ENCODE measurements at regions not wholly inside any gene's neighbourhood (a gene's known extent, or its start where the extent isn't known, plus 50 kb on each side); places are given as distances from the start of the nearest gene placed in this dataset.

DNA sequence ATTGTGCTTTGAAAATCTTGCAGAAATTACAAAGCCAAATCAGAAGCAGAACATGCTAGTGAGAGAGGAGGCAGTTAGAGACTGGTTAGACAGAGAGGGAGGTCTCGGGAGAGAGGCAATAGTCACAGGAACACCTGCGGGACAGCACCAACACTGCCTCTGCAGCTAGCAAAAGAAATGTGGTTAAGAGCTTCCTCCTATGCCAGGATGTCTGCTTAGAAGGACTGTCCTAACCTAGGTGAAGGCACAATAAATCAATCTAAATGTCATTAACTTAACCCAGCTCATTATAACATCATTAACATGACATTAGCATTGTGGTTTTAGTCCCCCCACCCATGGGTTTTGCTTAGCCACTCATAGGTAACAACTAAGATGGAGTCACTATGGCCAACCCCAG is 726.7 kb downstream of the PCDH18 start:
- Histone ChIP-seq H2AFZ (ENCODE audit: low read depth, low read length, poor library complexity, severe bottlenecking) (no peak overlapping the region), H3K9me3 (ENCODE audit: control insufficient read depth in 1 of 2, insufficient read depth in 1 of 2, low read depth in 1 of 2, low read length in 2 of 2) (no peaks in the 10 kb centered on the region; a peak in 1 of 4 replicates), H3K27me3 (ENCODE audit: insufficient read depth, low read length) (no peaks in the 10 kb centered on the region), H3K4me2 (ENCODE audit: low read length) (no peak overlapping the region), H3K79me2 (ENCODE audit: insufficient read depth, low read length) (no peaks in the 10 kb centered on the region), H4K20me1 (ENCODE audit: insufficient read depth) (no peaks in the 10 kb centered on the region), H3K9me2 (ENCODE audit: insufficient read depth) (no peaks in the 10 kb centered on the region), H3K9ac (ENCODE audit: low read length) (no peak overlapping the region), H3K4me1 (ENCODE audit: control insufficient read depth in 1 of 2, insufficient read depth in 2 of 2, low read length in 2 of 2) (no peaks in the 10 kb centered on the region), H3K36me3 (ENCODE audit: control insufficient read depth in 1 of 2, insufficient read depth in 2 of 2, low read length in 2 of 2) (no peaks in the 10 kb centered on the region), H3K4me3 (replicated peaks in 1 of 2; ENCODE audit: low read depth in 1 of 2, low read length in 2 of 2) (no peak overlapping the region), H3K27ac (ENCODE audit: low read depth, low read length) (no peak overlapping the region)
- ChIA-PET RAD21 (ENCODE audit: low non-redundant PET in 1 of 2, low total read pairs in 2 of 2, uncharacterized antibody in 2 of 2, unreplicated experiment in 2 of 2) (no interaction called here), POLR2A (no interaction called here), CTCF (no interaction called here)
- no peak for ATAC-seq
- TF ChIP-seq SP1 (IDR thresholded peaks at IDR 0.05; ENCODE audit: low read depth) (no peak), CBX3 (IDR thresholded peaks at IDR 0.05; ENCODE audit: low read depth) (no peak), ZNF274 (IDR thresholded peaks at IDR 0.05; ENCODE audit: low read depth, low read length) (no peak), RAD21 (IDR thresholded peaks at IDR 0.05; ENCODE audit: low read depth) (no peak)
- no peak for DNase-seq (ENCODE audit: low read depth, low spot score)
- intact Hi-C loops (cut with micrococcal nuclease), result no loop called here
- BruUV-seq (replicated peaks), result no TSS peak

DNA sequence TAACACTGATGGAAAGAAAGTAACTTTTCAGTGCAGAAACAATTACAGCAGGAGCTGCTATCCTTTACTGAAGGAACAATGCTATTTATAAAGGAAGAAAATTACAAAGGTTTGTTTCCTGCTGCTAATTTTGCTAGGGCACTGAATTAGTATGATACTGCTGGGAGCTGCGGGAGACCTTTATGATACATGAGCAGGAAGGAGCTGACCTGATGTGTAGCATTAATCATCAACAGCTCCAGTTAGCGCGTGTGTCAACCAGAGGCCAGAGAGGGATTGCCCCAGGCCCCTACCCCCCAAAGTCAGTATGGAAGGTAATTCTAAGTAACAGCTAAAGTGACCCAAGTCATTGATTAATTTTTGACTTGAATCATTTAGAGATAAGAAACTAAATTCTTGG is 728.9 kb downstream of the PCDH18 start:
- no TSS peak for BruUV-seq (replicated peaks)
- Histone ChIP-seq H3K9ac (ENCODE audit: low read length) (no peak overlapping the region), H3K4me2 (ENCODE audit: low read length) (no peak overlapping the region), H3K4me3 (replicated peaks in 1 of 2; ENCODE audit: low read depth in 1 of 2, low read length in 2 of 2) (no peak overlapping the region), H3K9me3 (ENCODE audit: control insufficient read depth in 1 of 2, insufficient read depth in 1 of 2, low read depth in 1 of 2, low read length in 2 of 2) (no peaks in the 10 kb centered on the region; a peak in 1 of 4 replicates), H3K4me1 (ENCODE audit: control insufficient read depth in 1 of 2, insufficient read depth in 2 of 2, low read length in 2 of 2) (no peaks in the 10 kb centered on the region), H3K36me3 (ENCODE audit: control insufficient read depth in 1 of 2, insufficient read depth in 2 of 2, low read length in 2 of 2) (no peaks in the 10 kb centered on the region), H3K27me3 (ENCODE audit: insufficient read depth, low read length) (no peaks in the 10 kb centered on the region), H3K9me2 (ENCODE audit: insufficient read depth) (no peaks in the 10 kb centered on the region), H2AFZ (ENCODE audit: low read depth, low read length, poor library complexity, severe bottlenecking) (no peak overlapping the region), H3K27ac (ENCODE audit: low read depth, low read length) (no peak overlapping the region), H3K79me2 (ENCODE audit: insufficient read depth, low read length) (no peaks in the 10 kb centered on the region), H4K20me1 (ENCODE audit: insufficient read depth) (no peaks in the 10 kb centered on the region)
- TF ChIP-seq EZH2phosphoT487 (IDR thresholded peaks at IDR 0.05; ENCODE audit: borderline replicate concordance) (no peak), JUND (IDR thresholded peaks at IDR 0.05) (no peak), REST (IDR thresholded peaks at IDR 0.05; ENCODE audit: low read depth) (no peak), POLR2A (IDR thresholded peaks at IDR 0.05; ENCODE audit: borderline replicate concordance, extremely low read depth, insufficient read depth, insufficient read length) (no peak)
- DNase-seq (ENCODE audit: low read depth, low spot score) (no peak), ATAC-seq (no peak)
- ChIA-PET CTCF (no interaction called here), RAD21 (ENCODE audit: low non-redundant PET in 1 of 2, low total read pairs in 2 of 2, uncharacterized antibody in 2 of 2, unreplicated experiment in 2 of 2) (no interaction called here), POLR2A (no interaction called here)
- intact Hi-C loops (cut with micrococcal nuclease), result no loop called here

All from HCT116 (cell line).